ENCODE measurements at regions not wholly inside any gene's neighbourhood (a gene's known extent, or its start where the extent isn't known, plus 50 kb on each side); places are given as distances from the start of the nearest gene placed in this dataset.

DNA sequence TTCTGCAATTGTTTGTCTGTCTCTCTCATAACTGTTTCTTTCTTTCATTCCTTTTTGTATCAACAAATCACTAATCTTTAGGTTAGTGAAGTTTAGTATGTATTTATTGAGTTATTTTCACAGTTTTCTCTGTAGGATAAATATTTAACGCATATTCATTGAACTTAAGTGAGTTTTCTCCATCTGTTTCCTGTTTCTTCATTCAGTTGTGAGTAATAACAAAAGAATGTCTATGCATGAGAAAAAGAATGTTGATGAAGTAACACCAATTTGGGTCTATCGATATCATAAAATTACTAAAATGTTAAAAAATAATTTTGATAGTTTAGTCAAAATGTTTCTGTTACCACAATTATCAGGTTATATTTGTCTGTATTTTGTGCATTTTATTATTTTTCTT lies 948.0 kb downstream of the DSC3 start:
- in situ Hi-C loops (cut with HindIII; ENCODE audit: low pct_ligation_motif_present, low pct_unique_long_range_greater_than_20kb, low sequenced_read_pairs) = no loop called here
- peak; percentile 22 for DNase-seq

- DNase-seq = no peak
- in situ Hi-C loops (cut with HindIII; ENCODE audit: low pct_ligation_motif_present, low pct_unique_long_range_greater_than_20kb, low sequenced_read_pairs) = no loop called here
These were observed 949.2 kb downstream of the DSC3 start for GRCh38 chr18:30093376-30093775.

GRCh38 chr18:30088238-30089015 lies 954.1 kb downstream of the DSC3 start:
- in situ Hi-C loops (cut with HindIII; ENCODE audit: low pct_ligation_motif_present, low pct_unique_long_range_greater_than_20kb, low sequenced_read_pairs) = no loop called here
- no peak for DNase-seq

DNA sequence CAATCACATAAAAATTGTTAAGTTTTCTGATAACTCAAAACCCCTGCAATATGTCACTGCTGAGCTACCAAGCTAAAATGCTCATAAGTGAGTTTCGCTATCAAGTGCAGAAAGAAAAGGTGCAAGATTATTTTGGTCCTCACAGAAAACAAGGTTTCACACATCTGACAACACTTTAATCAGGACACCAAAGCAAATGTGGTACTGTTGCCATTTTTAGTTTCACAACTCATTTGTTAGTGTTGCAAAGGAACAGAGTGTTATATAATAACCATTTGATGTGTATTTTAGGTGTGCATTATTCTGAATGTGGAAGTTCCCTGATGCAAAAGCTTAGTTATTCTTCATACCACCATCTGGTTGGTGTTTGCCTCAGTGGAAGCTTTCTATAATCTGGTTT lies 956.2 kb downstream of the DSC3 start:
- in situ Hi-C loops (cut with HindIII; ENCODE audit: low pct_ligation_motif_present, low pct_unique_long_range_greater_than_20kb, low sequenced_read_pairs) = no loop called here
- no peak for DNase-seq

GRCh38 chr18:30081122-30081521 lies 961.4 kb downstream of the DSC3 start:
- DNase-seq = no peak
- in situ Hi-C loops (cut with HindIII; ENCODE audit: low pct_ligation_motif_present, low pct_unique_long_range_greater_than_20kb, low sequenced_read_pairs) = no loop called here

GRCh38 chr18:30072609-30073385 lies 969.7 kb downstream of the DSC3 start:
- in situ Hi-C loops (cut with HindIII; ENCODE audit: low pct_ligation_motif_present, low pct_unique_long_range_greater_than_20kb, low sequenced_read_pairs) = no loop called here

DNA sequence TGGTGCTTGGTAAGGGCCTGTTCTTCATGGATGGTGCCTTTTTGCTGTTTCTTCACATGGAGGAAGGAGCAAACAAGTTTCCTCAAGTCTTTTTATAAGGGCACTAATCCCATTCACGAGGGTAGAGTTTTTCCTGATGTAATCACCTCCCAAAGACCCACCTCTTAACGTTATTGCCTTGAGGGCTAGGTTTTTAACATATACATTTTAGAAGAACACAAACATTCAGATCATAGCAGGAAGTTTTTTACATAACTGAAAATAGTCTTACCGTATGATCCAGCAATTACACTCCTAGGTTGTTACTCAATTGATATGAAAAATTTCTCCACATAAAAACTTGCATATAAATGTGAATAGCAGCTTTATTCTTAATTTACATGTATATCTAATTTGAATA lies 976.3 kb downstream of the DSC3 start:
- in situ Hi-C loops (cut with HindIII; ENCODE audit: low pct_ligation_motif_present, low pct_unique_long_range_greater_than_20kb, low sequenced_read_pairs) = no loop called here
- DNase-seq = no peak

More at GRCh38 chr18:30072609-30073385, 969.7 kb downstream of the DSC3 start:
- no peak for DNase-seq

DNA sequence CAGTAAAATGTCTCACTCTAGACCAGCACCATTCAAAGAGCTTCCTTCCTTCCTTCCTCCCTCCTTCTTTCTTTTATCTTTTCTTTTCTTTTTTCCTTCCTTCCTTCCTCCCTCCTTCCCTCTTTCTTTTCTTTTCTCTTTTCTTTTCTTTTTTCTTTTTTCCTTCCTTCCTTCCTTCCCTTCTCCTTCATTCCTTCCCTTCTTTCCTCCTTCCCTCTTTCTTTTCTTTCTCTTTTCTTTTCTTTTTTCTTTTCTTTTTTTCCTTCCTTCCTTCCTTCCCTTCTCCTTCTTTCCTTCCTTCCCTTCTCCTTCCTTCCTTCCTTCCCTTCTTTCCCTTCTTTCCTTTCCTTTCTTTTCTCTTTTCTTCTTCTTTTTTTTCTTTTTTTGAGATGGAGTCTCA lies 985.1 kb downstream of the DSC3 start:
- in situ Hi-C loops (cut with HindIII; ENCODE audit: low pct_ligation_motif_present, low pct_unique_long_range_greater_than_20kb, low sequenced_read_pairs) = no loop called here
- DNase-seq = no peak

DNA sequence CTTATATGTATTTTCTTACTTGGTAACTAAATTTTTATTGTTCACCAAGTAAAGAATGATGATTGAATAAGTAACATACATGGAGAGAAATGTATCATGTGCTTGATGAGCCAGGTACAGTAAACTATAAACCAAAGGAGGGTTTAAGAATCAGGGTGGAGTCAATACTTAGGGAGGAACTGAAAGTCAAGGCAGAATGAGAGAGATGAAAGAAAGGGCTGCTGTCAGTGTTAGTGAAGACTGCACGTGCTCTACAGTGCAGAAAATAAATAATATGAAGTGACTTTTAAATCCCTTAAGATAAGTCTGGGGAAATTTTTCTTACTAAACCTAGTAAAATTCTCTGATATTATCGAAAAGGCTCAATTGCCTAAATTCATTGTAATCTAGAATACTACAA lies 986.0 kb downstream of the DSC3 start:
- in situ Hi-C loops (cut with HindIII; ENCODE audit: low pct_ligation_motif_present, low pct_unique_long_range_greater_than_20kb, low sequenced_read_pairs) = no loop called here

GRCh38 chr18:30044496-30044895 lies 998.0 kb downstream of the DSC3 start:
- in situ Hi-C loops (cut with HindIII; ENCODE audit: low pct_ligation_motif_present, low pct_unique_long_range_greater_than_20kb, low sequenced_read_pairs) = no loop called here
- DNase-seq = no peak

More for the DNA sequence above, 986.0 kb downstream of the DSC3 start:
- DNase-seq = no peak

- in situ Hi-C loops (cut with HindIII; ENCODE audit: low pct_ligation_motif_present, low pct_unique_long_range_greater_than_20kb, low sequenced_read_pairs) = no loop called here
- DNase-seq = no peak
These were observed 1003.3 kb downstream of the DSC3 start for GRCh38 chr18:30039201-30039600.

DNA sequence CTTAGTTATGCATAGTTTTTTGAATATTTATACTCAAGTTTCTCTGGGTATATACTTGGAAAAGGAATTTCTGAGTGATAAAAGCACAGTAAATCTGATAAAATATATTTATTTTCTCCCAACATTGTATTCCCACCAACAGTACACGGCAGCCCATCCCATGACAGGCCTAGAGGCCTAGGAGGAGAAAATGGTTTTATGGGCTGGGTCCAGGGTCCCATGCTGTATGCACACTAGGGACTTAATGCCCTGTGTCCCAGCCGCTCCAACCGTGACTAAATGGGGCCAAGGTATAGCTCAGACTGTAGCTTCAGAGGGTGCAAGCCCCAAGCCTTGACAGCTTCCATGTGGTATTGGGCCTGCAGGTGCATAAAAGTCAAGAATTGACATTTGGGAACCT lies 1007.7 kb downstream of the DSC3 start:
- no peak for DNase-seq
- in situ Hi-C loops (cut with HindIII; ENCODE audit: low pct_ligation_motif_present, low pct_unique_long_range_greater_than_20kb, low sequenced_read_pairs) = no loop called here

- DNase-seq = peak; percentile 12
- in situ Hi-C loops (cut with HindIII; ENCODE audit: low pct_ligation_motif_present, low pct_unique_long_range_greater_than_20kb, low sequenced_read_pairs) = no loop called here
These were observed 1026.4 kb downstream of the DSC3 start for GRCh38 chr18:30016179-30016578.

DNA sequence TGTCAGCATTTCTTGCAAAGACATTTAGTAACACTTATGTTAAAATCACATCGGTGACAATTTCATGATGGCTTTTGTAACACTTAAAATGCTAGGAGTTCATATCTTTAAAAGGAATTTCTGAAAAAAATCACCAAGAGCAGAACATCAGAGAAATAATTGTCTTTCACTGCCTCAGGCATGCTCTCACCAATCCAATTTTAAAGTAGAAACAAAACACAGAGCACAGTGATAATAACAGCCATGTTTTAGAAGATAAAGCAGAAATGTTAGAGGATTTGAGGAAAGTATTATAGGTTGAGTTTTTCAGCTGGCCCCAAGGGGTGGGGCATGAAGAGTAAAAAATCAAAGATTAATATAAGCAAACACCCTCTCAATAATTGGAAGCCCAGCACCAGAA lies 1037.6 kb downstream of the DSC3 start:
- no peak for DNase-seq
- in situ Hi-C loops (cut with HindIII; ENCODE audit: low pct_ligation_motif_present, low pct_unique_long_range_greater_than_20kb, low sequenced_read_pairs) = no loop called here

DNA sequence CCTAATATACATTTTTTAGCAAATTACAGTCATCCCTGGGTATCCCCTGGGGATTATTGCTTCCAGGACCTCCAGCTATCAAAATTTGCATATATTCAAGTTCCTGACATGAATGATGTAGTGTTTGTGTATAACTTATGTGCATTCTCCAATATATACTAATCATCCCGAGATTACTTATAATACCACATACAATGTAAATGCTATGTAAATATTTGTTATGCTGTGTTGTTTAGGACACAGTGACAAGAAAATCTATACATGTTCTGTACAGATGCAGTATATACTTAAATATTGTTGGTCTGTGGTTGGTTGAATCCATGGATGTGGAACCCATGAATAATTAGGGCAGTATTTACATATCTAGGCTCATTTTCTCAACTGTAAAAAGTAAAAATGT lies 1060.3 kb downstream of the DSC3 start:
- no peak for DNase-seq
- in situ Hi-C loops (cut with HindIII; ENCODE audit: low pct_ligation_motif_present, low pct_unique_long_range_greater_than_20kb, low sequenced_read_pairs) = no loop called here

DNA sequence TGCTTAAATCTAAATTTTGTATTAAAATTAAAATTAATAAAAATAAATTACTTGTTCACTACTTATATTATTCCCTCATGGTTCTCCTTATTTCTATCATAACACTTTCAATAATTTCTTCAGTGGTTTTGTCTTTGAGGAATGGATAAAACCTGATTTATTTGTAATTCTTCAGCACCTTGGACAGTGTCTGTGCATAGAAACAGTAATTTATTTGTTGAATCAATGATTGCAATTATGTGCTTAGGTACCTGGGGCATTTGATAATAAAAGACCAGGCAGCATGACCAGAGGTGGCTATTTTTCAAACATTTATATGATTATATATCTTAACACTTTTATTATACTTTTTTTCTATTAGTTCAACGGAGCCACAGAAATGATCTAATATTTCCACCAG lies 1062.7 kb downstream of the DSC3 start:
- peak; percentile 8 for DNase-seq
- in situ Hi-C loops (cut with HindIII; ENCODE audit: low pct_ligation_motif_present, low pct_unique_long_range_greater_than_20kb, low sequenced_read_pairs) = no loop called here

GRCh38 chr18:29969876-29970275 lies 1072.7 kb downstream of the DSC3 start:
- in situ Hi-C loops (cut with HindIII; ENCODE audit: low pct_ligation_motif_present, low pct_unique_long_range_greater_than_20kb, low sequenced_read_pairs) = no loop called here
- DNase-seq = no peak

GRCh38 chr18:29962579-29962978 lies 1080.0 kb downstream of the DSC3 start:
- no peak for DNase-seq

GRCh38 chr18:29960539-29960938 lies 1082.0 kb downstream of the DSC3 start:
- no peak for DNase-seq
- in situ Hi-C loops (cut with HindIII; ENCODE audit: low pct_ligation_motif_present, low pct_unique_long_range_greater_than_20kb, low sequenced_read_pairs) = no loop called here

More at GRCh38 chr18:29962579-29962978, 1080.0 kb downstream of the DSC3 start:
- in situ Hi-C loops (cut with HindIII; ENCODE audit: low pct_ligation_motif_present, low pct_unique_long_range_greater_than_20kb, low sequenced_read_pairs) = no loop called here

- no peak for DNase-seq
- in situ Hi-C loops (cut with HindIII; ENCODE audit: low pct_ligation_motif_present, low pct_unique_long_range_greater_than_20kb, low sequenced_read_pairs) = no loop called here
These were observed 1112.3 kb downstream of the DSC3 start for GRCh38 chr18:29930231-29930630.

Measured in ACHN (cell line).